Testis (tissue), 2 donors: ENCODE measurements at regions not wholly inside any gene's neighbourhood (a gene's known extent, or its start where the extent isn't known, plus 50 kb on each side); places are given as distances from the start of the nearest gene placed in this dataset.

ENCODE experiments used
- POLR2A ChIP-seq: fragments of 450-650 bp; IDR thresholded peaks from one replicate; pipeline ENCODE4 v1.6.1; 2017; ENCODE audit warnings: antibody characterized with exemption, mild to moderate bottlenecking, moderate library complexity
- TF ChIP-seq, protein P1 (sequence below), 3 experiments: fragments of 450-650 bp in 2 of 3; fragments of 200-600 bp in 1 of 3; sonication (generic) in 1 of 3; IDR thresholded peaks; one replicate each; pipeline ENCODE4 v1.5.1; 2016 to 2019; ENCODE audit warnings: antibody characterized with exemption in 3 of 3, mild to moderate bottlenecking in 2 of 3, moderate library complexity in 1 of 3

DNA sequence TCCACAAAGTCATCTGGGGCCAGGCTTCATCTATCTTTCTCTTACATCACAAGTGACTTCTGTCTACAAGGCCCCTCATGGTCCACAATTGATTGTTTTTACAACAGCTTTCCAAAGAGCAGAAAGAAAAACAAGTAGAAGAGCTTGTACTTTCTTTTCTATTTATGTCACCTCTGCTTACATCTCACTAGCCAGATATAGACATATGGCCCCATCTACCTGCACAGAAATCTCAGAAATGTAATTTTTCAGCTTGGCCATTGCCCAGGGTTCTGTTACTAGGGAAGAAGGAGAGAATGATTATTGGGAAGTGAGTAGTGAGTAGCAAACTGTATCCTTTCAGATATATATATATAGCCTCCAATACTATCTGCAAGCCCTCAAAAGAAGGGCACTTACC lies 210.5 kb upstream of the PLEKHG7 start:
- TF ChIP-seq, protein P1, sequence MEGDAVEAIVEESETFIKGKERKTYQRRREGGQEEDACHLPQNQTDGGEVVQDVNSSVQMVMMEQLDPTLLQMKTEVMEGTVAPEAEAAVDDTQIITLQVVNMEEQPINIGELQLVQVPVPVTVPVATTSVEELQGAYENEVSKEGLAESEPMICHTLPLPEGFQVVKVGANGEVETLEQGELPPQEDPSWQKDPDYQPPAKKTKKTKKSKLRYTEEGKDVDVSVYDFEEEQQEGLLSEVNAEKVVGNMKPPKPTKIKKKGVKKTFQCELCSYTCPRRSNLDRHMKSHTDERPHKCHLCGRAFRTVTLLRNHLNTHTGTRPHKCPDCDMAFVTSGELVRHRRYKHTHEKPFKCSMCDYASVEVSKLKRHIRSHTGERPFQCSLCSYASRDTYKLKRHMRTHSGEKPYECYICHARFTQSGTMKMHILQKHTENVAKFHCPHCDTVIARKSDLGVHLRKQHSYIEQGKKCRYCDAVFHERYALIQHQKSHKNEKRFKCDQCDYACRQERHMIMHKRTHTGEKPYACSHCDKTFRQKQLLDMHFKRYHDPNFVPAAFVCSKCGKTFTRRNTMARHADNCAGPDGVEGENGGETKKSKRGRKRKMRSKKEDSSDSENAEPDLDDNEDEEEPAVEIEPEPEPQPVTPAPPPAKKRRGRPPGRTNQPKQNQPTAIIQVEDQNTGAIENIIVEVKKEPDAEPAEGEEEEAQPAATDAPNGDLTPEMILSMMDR (IDR thresholded peaks at IDR 0.05), result no peak
- TF ChIP-seq POLR2A, result no peak
